Karpas-422 (cell line): ENCODE measurements at regions not wholly inside any gene's neighbourhood (a gene's known extent, or its start where the extent isn't known, plus 50 kb on each side); places are given as distances from the start of the nearest gene placed in this dataset.
A peak's percentile ranks its signal among the peaks of the same experiment; 100 is the strongest.

Experiments
- DNase-seq: peaks from one replicate; pipeline ENCODE4 v3.0.0-alpha.2; 2015
- H2AFZ ChIP-seq: fragments of 200-600 bp; sonication (generic); 2 replicates; pipeline ENCODE4 v1.6.1; 2014; ENCODE audit warnings: antibody characterized with exemption, low read length, mixed read lengths
- H3K27ac ChIP-seq: fragments of 200-600 bp; sonication (generic); 2 replicates; pipeline ENCODE4 v1.5.1; 2014; ENCODE audit warnings: mild to moderate bottlenecking, low read length, moderate library complexity
- H3K27me3 ChIP-seq: fragments of 200-600 bp; sonication (generic); 2 replicates; pipeline ENCODE4 v1.6.1; 2014; ENCODE audit warnings: low read length, mixed read lengths
- H3K36me3 ChIP-seq: fragments of 200-600 bp; sonication (generic); 2 replicates; pipeline ENCODE4 v1.6.1; 2014; ENCODE audit warnings: low read length, mixed read lengths; ENCODE audit not compliant: insufficient read depth
- H3K4me1 ChIP-seq: fragments of 200-600 bp; sonication (generic); 2 replicates; pipeline ENCODE4 v1.6.1; 2014; ENCODE audit warnings: mild to moderate bottlenecking, low read length, mixed read lengths
- H3K4me2 ChIP-seq: fragments of 200-600 bp; sonication (generic); 2 replicates; pipeline ENCODE4 v1.6.1; 2014; ENCODE audit warnings: low read length, low read depth, mild to moderate bottlenecking; ENCODE audit not compliant: poor library complexity, severe bottlenecking
- H3K4me3 ChIP-seq: fragments of 200-600 bp; sonication (generic); 2 replicates; pipeline ENCODE4 v1.5.1; 2014; ENCODE audit warnings: mild to moderate bottlenecking, antibody characterized with exemption, low read length, mixed read lengths
- H3K79me2 ChIP-seq: fragments of 200-600 bp; sonication (generic); 2 replicates; pipeline ENCODE4 v1.6.1; 2014; ENCODE audit warnings: mild to moderate bottlenecking, low read length, mixed read lengths
- H3K9ac ChIP-seq: fragments of 200-600 bp; sonication (generic); 2 replicates; pipeline ENCODE4 v1.6.0; 2014; ENCODE audit warnings: low read length
- H3K9me2 ChIP-seq: fragments of 200-600 bp; sonication (generic), shearing (Covaris generic); replicated peaks from 2 replicates; pipeline ENCODE4 v1.6.0; 2014; ENCODE audit warnings: mild to moderate bottlenecking, low read length, moderate library complexity; ENCODE audit not compliant: insufficient read depth
- H3K9me3 ChIP-seq: fragments of 300-700, 200-600 bp; sonication (generic); 2 replicates; pipeline ENCODE4 v1.6.1; 2014; ENCODE audit warnings: low read length, mixed read lengths
- H4K20me1 ChIP-seq: fragments of 200-600 bp; sonication (generic); 2 replicates; pipeline ENCODE4 v1.6.1; 2014; ENCODE audit warnings: mild to moderate bottlenecking, antibody characterized with exemption, low read length, low read depth; ENCODE audit not compliant: insufficient read depth

GRCh38 chr16:86755571-86756006, 177.2 kb downstream of the FOXL1 start:
- H3K27me3 ChIP-seq = no peaks in the 10 kb centered on the region
- H3K9ac ChIP-seq = no peak overlapping the region
- no peak overlapping the region for H3K4me3 ChIP-seq
- H2AFZ ChIP-seq = no peak overlapping the region
- H4K20me1 ChIP-seq = no peaks in the 10 kb centered on the region
- H3K4me1 ChIP-seq = no peaks in the 10 kb centered on the region
- H3K79me2 ChIP-seq = no peaks in the 10 kb centered on the region
- no peak for DNase-seq
- H3K27ac ChIP-seq = no peak overlapping the region
- no peaks in the 10 kb centered on the region for H3K9me2 ChIP-seq
- no peaks in the 10 kb centered on the region for H3K36me3 ChIP-seq
- H3K4me2 ChIP-seq = no peak overlapping the region
- H3K9me3 ChIP-seq = no peaks in the 10 kb centered on the region

- no peak overlapping the region for H3K9ac ChIP-seq
- DNase-seq = no peak
- H3K4me2 ChIP-seq = no peak overlapping the region
- no peak overlapping the region for H3K27ac ChIP-seq
- H3K9me3 ChIP-seq = no peaks in the 10 kb centered on the region
- no peaks in the 10 kb centered on the region for H4K20me1 ChIP-seq
- no peaks in the 10 kb centered on the region for H3K27me3 ChIP-seq
- H3K4me3 ChIP-seq = no peak overlapping the region
- H3K36me3 ChIP-seq = no peaks in the 10 kb centered on the region
- H3K9me2 ChIP-seq = no peaks in the 10 kb centered on the region
- no peaks in the 10 kb centered on the region for H3K79me2 ChIP-seq
- no peaks in the 10 kb centered on the region for H3K4me1 ChIP-seq
- no peak overlapping the region for H2AFZ ChIP-seq
These were observed 178.7 kb downstream of the FOXL1 start for GRCh38 chr16:86756882-86757703.

- Histone ChIP-seq H2AFZ (no peak overlapping the region), H3K27me3 (no peaks in the 10 kb centered on the region), H3K4me3 (no peak overlapping the region), H3K9me3 (no peaks in the 10 kb centered on the region), H4K20me1 (no peaks in the 10 kb centered on the region), H3K27ac (no peak overlapping the region), H3K4me2 (no peak overlapping the region), H3K4me1 (no peaks in the 10 kb centered on the region), H3K9me2 (no peaks in the 10 kb centered on the region), H3K36me3 (no peaks in the 10 kb centered on the region), H3K79me2 (no peaks in the 10 kb centered on the region), H3K9ac (no peak overlapping the region)
- DNase-seq = no peak
These were observed 179.3 kb downstream of the FOXL1 start for GRCh38 chr16:86757704-86758040.

GRCh38 chr16:86758932-86759331, 180.6 kb downstream of the FOXL1 start:
- no peaks in the 10 kb centered on the region for H4K20me1 ChIP-seq
- no peak for DNase-seq
- no peaks in the 10 kb centered on the region for H3K4me1 ChIP-seq
- no peak overlapping the region for H3K4me2 ChIP-seq
- H3K4me3 ChIP-seq = no peak overlapping the region
- H3K27ac ChIP-seq = no peak overlapping the region
- H3K27me3 ChIP-seq = no peaks in the 10 kb centered on the region
- no peaks in the 10 kb centered on the region for H3K9me3 ChIP-seq
- no peak overlapping the region for H3K9ac ChIP-seq
- H3K79me2 ChIP-seq = no peaks in the 10 kb centered on the region
- no peaks in the 10 kb centered on the region for H3K36me3 ChIP-seq
- H2AFZ ChIP-seq = no peak overlapping the region
- no peaks in the 10 kb centered on the region for H3K9me2 ChIP-seq

- peak; percentile 82 for DNase-seq
- Histone ChIP-seq H3K9me3 (no peaks in the 10 kb centered on the region), H3K36me3 (no peaks in the 10 kb centered on the region), H3K9ac (no peak overlapping the region), H3K4me3 (no peak overlapping the region), H4K20me1 (no peaks in the 10 kb centered on the region), H2AFZ (no peak overlapping the region), H3K79me2 (no peaks in the 10 kb centered on the region), H3K4me1 (no peaks in the 10 kb centered on the region), H3K9me2 (no peaks in the 10 kb centered on the region), H3K4me2 (no peak overlapping the region), H3K27ac (no peak overlapping the region), H3K27me3 (no peaks in the 10 kb centered on the region)
These were observed 183.0 kb downstream of the FOXL1 start for GRCh38 chr16:86761111-86762031.

- no peaks in the 10 kb centered on the region for H3K36me3 ChIP-seq
- H3K9me2 ChIP-seq = no peaks in the 10 kb centered on the region
- no peak overlapping the region for H2AFZ ChIP-seq
- H3K4me3 ChIP-seq = no peak overlapping the region
- H4K20me1 ChIP-seq = no peaks in the 10 kb centered on the region
- no peaks in the 10 kb centered on the region for H3K9me3 ChIP-seq
- H3K27me3 ChIP-seq = no peaks in the 10 kb centered on the region
- H3K4me2 ChIP-seq = no peak overlapping the region
- no peak overlapping the region for H3K27ac ChIP-seq
- no peak for DNase-seq
- no peaks in the 10 kb centered on the region for H3K4me1 ChIP-seq
- H3K9ac ChIP-seq = no peak overlapping the region
- no peaks in the 10 kb centered on the region for H3K79me2 ChIP-seq
These were observed 183.7 kb downstream of the FOXL1 start for GRCh38 chr16:86762095-86762494.

GRCh38 chr16:86763819-86764218, 185.5 kb downstream of the FOXL1 start:
- H3K9me3 ChIP-seq = no peaks in the 10 kb centered on the region
- no peak overlapping the region for H2AFZ ChIP-seq
- no peaks in the 10 kb centered on the region for H3K36me3 ChIP-seq
- H3K4me3 ChIP-seq = no peak overlapping the region
- no peak overlapping the region for H3K27ac ChIP-seq
- no peaks in the 10 kb centered on the region for H4K20me1 ChIP-seq
- H3K4me1 ChIP-seq = no peaks in the 10 kb centered on the region
- no peaks in the 10 kb centered on the region for H3K79me2 ChIP-seq
- H3K9me2 ChIP-seq = no peaks in the 10 kb centered on the region
- no peak for DNase-seq
- H3K4me2 ChIP-seq = no peak overlapping the region
- H3K27me3 ChIP-seq = no peaks in the 10 kb centered on the region
- no peak overlapping the region for H3K9ac ChIP-seq

GRCh38 chr16:86764551-86764950, 186.2 kb downstream of the FOXL1 start:
- Histone ChIP-seq H3K4me1 (no peaks in the 10 kb centered on the region), H3K9me2 (no peaks in the 10 kb centered on the region), H3K9ac (no peak overlapping the region), H3K4me2 (no peak overlapping the region), H3K79me2 (no peaks in the 10 kb centered on the region), H3K9me3 (no peaks in the 10 kb centered on the region), H3K27me3 (no peaks in the 10 kb centered on the region), H3K4me3 (no peak overlapping the region), H4K20me1 (no peaks in the 10 kb centered on the region), H2AFZ (no peak overlapping the region), H3K27ac (no peak overlapping the region), H3K36me3 (no peaks in the 10 kb centered on the region)
- DNase-seq = no peak
